HepG2 (cell line): ENCODE measurements at regions not wholly inside any gene's neighbourhood (a gene's known extent, or its start where the extent isn't known, plus 50 kb on each side); places are given as distances from the start of the nearest gene placed in this dataset.

Source experiments
- ATAC-seq: fragments of 200-7000 bp; cut with Tn5 transposase; 3 replicates; pipeline ENCODE4 v1.9.1; 2020; ENCODE audit warnings: mild to moderate bottlenecking, moderate library complexity
- BruUV-seq: library from RNA; stranded (reverse); fragments of 400-500 nt; replicated peaks from 2 replicates; lab custom pipeline; 2021; lab: Mats Ljungman, UMichigan
- CTCF ChIA-PET: fragments of 300-600 bp; formaldehyde crosslinking; extraction: SDS; loops from one replicate; lab custom pipeline; 2021; ENCODE audit warnings: low total read pairs, inconsistent platforms, low intra/inter-chr PET ratio; lab: Yijun Ruan, JAX
- POLR2A ChIA-PET: fragments of 350-600 bp; sonication (Branson Sonifier 250); formaldehyde crosslinking; loops from one replicate; lab custom pipeline; 2020; ENCODE audit warnings: antibody characterized with exemption, inconsistent platforms; lab: Yijun Ruan, JAX
- DNase-seq: peaks from one replicate; pipeline ENCODE4 v3.0.0-alpha.2; 2015; ENCODE audit warnings: low spot score
- FAIRE-seq: peaks from 3 replicates; lab custom pipeline; 2011; peaks lifted over from hg19 to GRCh38; lab: Jason Lieb, UNC
- H2AFZ ChIP-seq: one replicate; pipeline ENCODE4 v1.6.1; 2011; ENCODE audit warnings: low read length, inconsistent platforms
- H3K27ac ChIP-seq: fragments of 300-600 bp; 3 replicates; pipeline ENCODE4 v1.8.0; 2011; ENCODE audit warnings: mixed run types, mild to moderate bottlenecking, mixed read lengths, low read length, inconsistent platforms; ENCODE audit not compliant: insufficient read depth; ENCODE audit errors: extremely low read length
- H3K27me3 ChIP-seq, 2 experiments: fragments of 200-600 bp in 1 of 2; 2 replicates in 1 of 2; 3 replicates in 1 of 2; pipeline versions ENCODE4 v1.6.0 to v1.8.0; 2011; ENCODE audit warnings: low read length in 2 of 2, mild to moderate bottlenecking in 2 of 2, moderate library complexity in 2 of 2, inconsistent platforms in 1 of 2; ENCODE audit not compliant: insufficient read depth in 2 of 2, control insufficient read depth in 1 of 2
- H3K36me3 ChIP-seq, 2 experiments: fragments of 200-600 bp in 1 of 2; replicated peaks in 1 of 2; 2 replicates in 1 of 2; 3 replicates in 1 of 2; pipeline versions ENCODE4 v1.5.1 to v1.8.0; 2011; ENCODE audit warnings: low read length in 2 of 2, inconsistent platforms in 1 of 2; ENCODE audit not compliant: insufficient read depth in 2 of 2, control insufficient read depth in 1 of 2
- H3K4me1 ChIP-seq: 2 replicates; pipeline ENCODE4 v1.5.1; 2012; ENCODE audit warnings: low read length, inconsistent platforms; ENCODE audit not compliant: insufficient read depth
- H3K4me2 ChIP-seq: 2 replicates; pipeline ENCODE4 v1.6.0; 2011; ENCODE audit warnings: low read depth, low read length, inconsistent platforms
- H3K4me3 ChIP-seq, 3 experiments: fragments of 200-600 bp in 1 of 3; sonication (generic), shearing (Covaris generic) in 1 of 3; replicated peaks in 1 of 3; 2 replicates each; pipeline ENCODE4 v1.5.1; 2011 to 2016; ENCODE audit warnings: low read length in 3 of 3, inconsistent platforms in 2 of 3, low read depth in 2 of 3, mild to moderate bottlenecking in 2 of 3, control low read depth in 1 of 3, mixed read lengths in 1 of 3; ENCODE audit not compliant: insufficient read depth in 1 of 3
- H3K79me2 ChIP-seq: one replicate; pipeline ENCODE4 v1.6.1; 2011; ENCODE audit warnings: low read length, inconsistent platforms; ENCODE audit not compliant: insufficient read depth
- H3K9ac ChIP-seq: 2 replicates; pipeline ENCODE4 v1.6.0; 2011; ENCODE audit warnings: mild to moderate bottlenecking, low read depth, low read length, inconsistent platforms; ENCODE audit not compliant: insufficient read depth
- H3K9me3 ChIP-seq: 2 replicates; pipeline ENCODE4 v1.5.1; 2012; ENCODE audit warnings: mild to moderate bottlenecking, low read length
- H4K20me1 ChIP-seq: 2 replicates; pipeline ENCODE4 v1.6.0; 2011; ENCODE audit warnings: inconsistent platforms, mild to moderate bottlenecking, low read length, moderate library complexity; ENCODE audit not compliant: insufficient read depth
- BHLHE40 ChIP-seq: IDR thresholded peaks from 2 replicates; pipeline ENCODE4 v1.6.1; 2011; ENCODE audit warnings: low read length, improper control_type of control experiment
- CHD2 ChIP-seq: IDR thresholded peaks from 2 replicates; pipeline ENCODE4 v1.6.1; 2011; ENCODE audit warnings: low read depth, low read length, improper control_type of control experiment
- ELF3 ChIP-seq: IDR thresholded peaks from 2 replicates; pipeline ENCODE4 v1.6.1; 2016; ENCODE audit warnings: missing genetic modification reagents, missing compliant biosample characterization
- GABPB1 ChIP-seq: IDR thresholded peaks from 2 replicates; pipeline ENCODE4 v1.6.1; 2016; ENCODE audit warnings: mild to moderate bottlenecking, missing genetic modification reagents, moderate library complexity, missing compliant biosample characterization
- GFI1 ChIP-seq: sonication (generic); formaldehyde crosslinking; IDR thresholded peaks from 2 replicates; pipeline ENCODE4 v1.5.0; 2020; ENCODE audit warnings: missing genetic modification reagents, mild to moderate bottlenecking, borderline replicate concordance
- JUNB ChIP-seq: sonication (generic); formaldehyde crosslinking; IDR thresholded peaks from 2 replicates; pipeline ENCODE4 v1.8.0; 2022; ENCODE audit warnings: missing genetic modification reagents, mild to moderate bottlenecking, borderline replicate concordance
- KDM4B ChIP-seq: sonication (generic); formaldehyde crosslinking; IDR thresholded peaks from 2 replicates; pipeline ENCODE4 v1.4.0; 2020; ENCODE audit warnings: missing genetic modification reagents
- SP140L ChIP-seq: sonication (generic); formaldehyde crosslinking; IDR thresholded peaks from 2 replicates; pipeline ENCODE4 v1.4.0; 2020; ENCODE audit warnings: missing genetic modification reagents, borderline replicate concordance
- SP2 ChIP-seq: sonication (generic); formaldehyde crosslinking; IDR thresholded peaks from 2 replicates; pipeline ENCODE4 v1.5.1; 2020; ENCODE audit warnings: mild to moderate bottlenecking, missing genetic modification reagents
- ZNF234 ChIP-seq: sonication (generic); formaldehyde crosslinking; conservative IDR thresholded peaks from 2 replicates; pipeline ENCODE4 v1.5.1; 2020; ENCODE audit warnings: mild to moderate bottlenecking, missing genetic modification reagents
- ZNF337 ChIP-seq: sonication (generic); formaldehyde crosslinking; IDR thresholded peaks from 2 replicates; pipeline ENCODE4 v1.5.1; 2020; ENCODE audit warnings: missing genetic modification reagents, low read depth, mild to moderate bottlenecking, borderline replicate concordance
- ZNF430 ChIP-seq: sonication (generic); formaldehyde crosslinking; IDR thresholded peaks from 2 replicates; pipeline ENCODE4 v1.9.0; 2021; ENCODE audit warnings: mild to moderate bottlenecking, missing genetic modification reagents
- WGBS: methylation state at CpG from one replicate; pipeline ENCODE4 v1.1.6; 2017; ENCODE audit warnings: low lambda C conversion rate; 5-methylcytosine and 5-hydroxymethylcytosine counted together
- in situ Hi-C: cut with HindIII; loops from 2 replicates; pipeline ENCODE4 v1.10.0; 2017; ENCODE audit warnings: low pct_unique_long_range_greater_than_20kb; ENCODE audit not compliant: extremely low pct_ligation_motif_present
- intact Hi-C: fragments of 100-400 bp; cut with micrococcal nuclease; formaldehyde crosslinking; loops from one replicate; pipeline ENCODE4 v1.10.0; 2022; ENCODE audit not compliant: unreplicated experiment
- TF ChIP-seq, protein P1 (sequence below): sonication (generic); formaldehyde crosslinking; IDR thresholded peaks from 2 replicates; pipeline ENCODE4 v1.4.0; 2020; ENCODE audit warnings: mild to moderate bottlenecking, missing genetic modification reagents

DNA sequence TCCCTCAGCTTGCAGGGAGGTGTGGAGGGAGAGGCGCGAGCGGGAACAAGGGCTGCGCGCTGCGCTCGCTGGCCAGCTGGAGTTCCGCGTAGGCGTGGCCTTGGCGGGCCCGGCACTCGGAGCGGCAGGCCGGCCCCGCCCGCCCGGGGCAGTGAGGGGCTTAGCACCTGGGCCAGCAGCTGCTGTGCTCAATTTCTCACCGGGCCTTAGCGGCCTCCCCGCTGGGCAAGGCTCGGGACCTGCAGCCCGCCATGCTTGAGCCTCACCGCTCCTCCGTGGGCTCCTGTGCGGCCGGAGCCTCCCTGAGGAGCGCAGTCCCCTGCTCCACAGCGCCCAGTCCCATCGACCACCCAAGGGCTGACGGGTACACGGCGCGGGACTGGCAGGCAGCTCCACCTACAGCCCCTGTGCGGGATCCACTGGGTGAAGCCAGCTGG, 1516.4 kb downstream of the EFNA5 start:
- DNase-seq (no peak), FAIRE-seq (no peak), ATAC-seq (no peak)
- intact Hi-C loops (no loop called here), in situ Hi-C loops (no loop called here)
- H3K4me1 ChIP-seq, result no peaks in the 10 kb centered on the region
- 92% methylated on average over 5 of the region's 35 CpGs for WGBS
- POLR2A ChIA-PET, result no interaction called here
- no peak overlapping the region for H3K4me3 ChIP-seq
- no peaks in the 10 kb centered on the region for H3K9me3 ChIP-seq
- no peaks in the 10 kb centered on the region for H3K36me3 ChIP-seq
- no peak overlapping the region for H3K27ac ChIP-seq
- CTCF ChIA-PET, result no interaction called here
- TF ChIP-seq GFI1 (CRISPR knock-in tag) (no peak), KDM4B (CRISPR knock-in tag) (no peak), GABPB1 (CRISPR knock-in tag) (no peak), ELF3 (CRISPR knock-in tag) (no peak), ZNF234 (CRISPR knock-in tag) (no peak), JUNB (no peak), ZNF337 (no peak), SP140L (CRISPR knock-in tag) (no peak), ZNF430 (CRISPR knock-in tag) (no peak), SP2 (CRISPR knock-in tag) (no peak), CHD2 (no peak), BHLHE40 (no peak)
- TF ChIP-seq, protein P1, sequence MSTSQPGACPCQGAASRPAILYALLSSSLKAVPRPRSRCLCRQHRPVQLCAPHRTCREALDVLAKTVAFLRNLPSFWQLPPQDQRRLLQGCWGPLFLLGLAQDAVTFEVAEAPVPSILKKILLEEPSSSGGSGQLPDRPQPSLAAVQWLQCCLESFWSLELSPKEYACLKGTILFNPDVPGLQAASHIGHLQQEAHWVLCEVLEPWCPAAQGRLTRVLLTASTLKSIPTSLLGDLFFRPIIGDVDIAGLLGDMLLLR (CRISPR knock-in tag), result no peak
- no peak overlapping the region for H3K4me2 ChIP-seq
- H2AFZ ChIP-seq, result no peak overlapping the region
- H3K79me2 ChIP-seq, result no peaks in the 10 kb centered on the region
- H3K27me3 ChIP-seq, result no peaks in the 10 kb centered on the region
- no TSS peak for BruUV-seq
- H4K20me1 ChIP-seq, result no peaks in the 10 kb centered on the region
- no peak overlapping the region for H3K9ac ChIP-seq
